ENCODE measurements at regions not wholly inside any gene's neighbourhood (a gene's known extent, or its start where the extent isn't known, plus 50 kb on each side); places are given as distances from the start of the nearest gene placed in this dataset.
"Not testable (repeated sequence)": the region's sequence is repeated elsewhere in the genome, so short reads cannot be mapped to it uniquely, and the experiment has no call there.

DNA sequence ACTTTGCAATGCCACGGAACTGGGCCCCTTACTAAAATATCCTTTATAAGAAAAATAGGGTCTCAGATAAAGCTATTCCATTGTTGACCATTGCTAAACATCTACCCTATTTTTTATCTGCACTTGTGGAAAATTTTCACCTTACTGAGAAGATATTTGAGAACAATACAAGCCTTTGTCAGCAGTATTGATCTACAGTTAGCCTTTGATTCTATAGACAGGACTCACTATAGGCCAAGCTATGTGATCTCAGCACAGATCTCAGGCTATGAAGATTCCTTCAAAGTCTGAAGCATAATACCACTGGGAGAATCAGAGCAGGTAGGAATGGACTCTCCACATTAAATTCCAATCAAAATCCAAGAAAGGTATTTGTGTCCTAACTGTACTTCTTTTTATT, 1099.7 kb downstream of the DIAPH3 start:
- no peaks in the 10 kb centered on the region for H4K20me1 ChIP-seq (ENCODE audit: insufficient read depth, low read length, poor library complexity, severe bottlenecking)
- no peaks in the 10 kb centered on the region for H3K4me1 ChIP-seq (ENCODE audit: insufficient read depth, low read length, poor library complexity, severe bottlenecking)
- no peak for TF ChIP-seq EZH2phosphoT487 (IDR thresholded peaks at IDR 0.05; ENCODE audit: borderline replicate concordance)
- TF ChIP-seq, protein P1, sequence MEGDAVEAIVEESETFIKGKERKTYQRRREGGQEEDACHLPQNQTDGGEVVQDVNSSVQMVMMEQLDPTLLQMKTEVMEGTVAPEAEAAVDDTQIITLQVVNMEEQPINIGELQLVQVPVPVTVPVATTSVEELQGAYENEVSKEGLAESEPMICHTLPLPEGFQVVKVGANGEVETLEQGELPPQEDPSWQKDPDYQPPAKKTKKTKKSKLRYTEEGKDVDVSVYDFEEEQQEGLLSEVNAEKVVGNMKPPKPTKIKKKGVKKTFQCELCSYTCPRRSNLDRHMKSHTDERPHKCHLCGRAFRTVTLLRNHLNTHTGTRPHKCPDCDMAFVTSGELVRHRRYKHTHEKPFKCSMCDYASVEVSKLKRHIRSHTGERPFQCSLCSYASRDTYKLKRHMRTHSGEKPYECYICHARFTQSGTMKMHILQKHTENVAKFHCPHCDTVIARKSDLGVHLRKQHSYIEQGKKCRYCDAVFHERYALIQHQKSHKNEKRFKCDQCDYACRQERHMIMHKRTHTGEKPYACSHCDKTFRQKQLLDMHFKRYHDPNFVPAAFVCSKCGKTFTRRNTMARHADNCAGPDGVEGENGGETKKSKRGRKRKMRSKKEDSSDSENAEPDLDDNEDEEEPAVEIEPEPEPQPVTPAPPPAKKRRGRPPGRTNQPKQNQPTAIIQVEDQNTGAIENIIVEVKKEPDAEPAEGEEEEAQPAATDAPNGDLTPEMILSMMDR (conservative IDR thresholded peaks at IDR 0.05; ENCODE audit: low read length) = no peak
- no peak overlapping the region for H2AFZ ChIP-seq (ENCODE audit: low read length)
- no peaks in the 10 kb centered on the region for H3K9me2 ChIP-seq (replicated peaks; ENCODE audit: low read depth, low read length)
- H3K36me3 ChIP-seq (ENCODE audit: insufficient read depth, low read length) = no peaks in the 10 kb centered on the region
- no peak overlapping the region for H3K9ac ChIP-seq (ENCODE audit: low read depth, low read length, poor library complexity, severe bottlenecking)
- no peaks in the 10 kb centered on the region for H3F3A ChIP-seq (ENCODE audit: low read depth)
- no peaks in the 10 kb centered on the region for H3K27me3 ChIP-seq (ENCODE audit: insufficient read depth, low read length, poor library complexity, severe bottlenecking)
- no peak overlapping the region for H3K4me3 ChIP-seq (ENCODE audit: low read length, poor library complexity, severe bottlenecking)
- H3K9me3 ChIP-seq (ENCODE audit: insufficient read depth, low read depth, low read length) = no peaks in the 10 kb centered on the region
- no peaks in the 10 kb centered on the region for H3K79me2 ChIP-seq (ENCODE audit: insufficient read depth, low read length)
- no peak overlapping the region for H3K4me2 ChIP-seq (ENCODE audit: low read depth, low read length, poor library complexity, severe bottlenecking)

DNA sequence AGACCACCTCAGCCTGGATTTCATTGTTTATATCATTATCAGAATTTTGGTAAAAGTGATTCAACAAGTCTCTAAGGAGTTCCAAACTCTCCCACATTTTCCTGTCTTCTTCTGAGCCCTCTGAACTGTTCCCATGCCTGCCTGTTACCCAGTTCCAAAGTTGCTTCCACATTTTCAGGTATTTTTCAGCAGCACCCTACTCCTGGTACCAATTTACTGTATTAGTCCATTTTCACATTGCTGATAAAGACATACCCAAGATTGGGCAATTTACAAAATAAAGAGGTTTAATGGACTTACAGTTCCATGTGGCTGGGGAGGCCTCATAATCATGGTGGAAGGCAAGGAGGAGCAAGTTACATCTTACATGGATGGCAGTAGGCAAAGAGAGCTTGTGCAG, 1087.3 kb downstream of the DIAPH3 start:
- H3F3A ChIP-seq (ENCODE audit: low read depth); H3K4me3 ChIP-seq (ENCODE audit: low read length, poor library complexity, severe bottlenecking); H3K9me2 ChIP-seq (replicated peaks; ENCODE audit: low read depth, low read length); H3K9ac ChIP-seq (ENCODE audit: low read depth, low read length, poor library complexity, severe bottlenecking); H2AFZ ChIP-seq (ENCODE audit: low read length); H3K9me3 ChIP-seq (ENCODE audit: insufficient read depth, low read depth, low read length); H4K20me1 ChIP-seq (ENCODE audit: insufficient read depth, low read length, poor library complexity, severe bottlenecking); H3K4me2 ChIP-seq (ENCODE audit: low read depth, low read length, poor library complexity, severe bottlenecking); H3K36me3 ChIP-seq (ENCODE audit: insufficient read depth, low read length); H3K4me1 ChIP-seq (ENCODE audit: insufficient read depth, low read length, poor library complexity, severe bottlenecking); H3K27me3 ChIP-seq (ENCODE audit: insufficient read depth, low read length, poor library complexity, severe bottlenecking); H3K79me2 ChIP-seq (ENCODE audit: insufficient read depth, low read length): not testable (repeated sequence)

DNA sequence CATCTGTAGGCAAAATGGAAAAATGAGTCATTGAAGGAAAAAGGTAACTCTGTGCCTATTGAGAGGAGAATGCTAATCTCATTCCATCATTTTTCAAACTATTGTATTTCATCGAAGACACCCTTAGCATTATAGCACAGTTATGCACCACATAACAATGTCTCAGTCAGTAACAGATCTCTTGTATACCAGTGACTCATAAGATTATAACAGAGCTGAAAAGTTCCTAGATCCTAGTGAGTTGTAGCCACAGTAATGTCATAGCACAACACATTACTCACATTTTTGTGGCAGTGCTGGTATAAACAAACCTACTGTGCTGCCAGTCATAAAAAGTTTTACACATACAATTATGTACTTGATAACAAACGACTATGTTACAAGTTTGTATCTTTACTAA, 1077.6 kb downstream of the DIAPH3 start:
- TF ChIP-seq, protein P1 (conservative IDR thresholded peaks at IDR 0.05; ENCODE audit: low read length) = no peak
- TF ChIP-seq EZH2phosphoT487 (IDR thresholded peaks at IDR 0.05; ENCODE audit: borderline replicate concordance) = no peak
- no peaks in the 10 kb centered on the region for H3K27me3 ChIP-seq (ENCODE audit: insufficient read depth, low read length, poor library complexity, severe bottlenecking)
- H3K4me3 ChIP-seq (ENCODE audit: low read length, poor library complexity, severe bottlenecking) = no peak overlapping the region
- H3K9ac ChIP-seq (ENCODE audit: low read depth, low read length, poor library complexity, severe bottlenecking) = no peak overlapping the region
- no peaks in the 10 kb centered on the region for H3K9me2 ChIP-seq (replicated peaks; ENCODE audit: low read depth, low read length)
- no peak overlapping the region for H3K4me2 ChIP-seq (ENCODE audit: low read depth, low read length, poor library complexity, severe bottlenecking)
- H3K4me1 ChIP-seq (ENCODE audit: insufficient read depth, low read length, poor library complexity, severe bottlenecking) = no peaks in the 10 kb centered on the region
- H3F3A ChIP-seq (ENCODE audit: low read depth) = no peaks in the 10 kb centered on the region
- no peak overlapping the region for H2AFZ ChIP-seq (ENCODE audit: low read length)
- no peaks in the 10 kb centered on the region for H3K9me3 ChIP-seq (ENCODE audit: insufficient read depth, low read depth, low read length)
- H3K79me2 ChIP-seq (ENCODE audit: insufficient read depth, low read length) = no peaks in the 10 kb centered on the region
- H3K36me3 ChIP-seq (ENCODE audit: insufficient read depth, low read length) = no peaks in the 10 kb centered on the region
- H4K20me1 ChIP-seq (ENCODE audit: insufficient read depth, low read length, poor library complexity, severe bottlenecking) = no peaks in the 10 kb centered on the region

DNA sequence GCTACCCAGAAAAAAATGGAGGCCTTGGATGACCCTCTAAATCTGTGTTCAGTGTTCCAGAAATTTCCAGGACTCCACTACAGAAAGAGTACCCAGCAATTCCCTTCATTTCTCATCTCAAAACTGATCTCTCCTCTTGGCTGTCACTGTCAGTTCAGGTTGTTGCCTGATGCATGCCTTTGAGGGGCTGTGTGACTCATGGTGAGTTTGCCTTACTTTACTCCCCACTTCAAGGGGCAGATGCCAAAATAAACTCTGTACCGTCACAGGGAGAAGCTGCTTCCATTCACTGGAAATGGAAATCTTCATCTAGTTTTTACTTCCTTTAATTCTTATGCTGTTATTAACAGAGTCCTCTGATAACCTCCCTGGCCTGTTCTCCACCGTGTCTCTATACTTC, 1075.0 kb downstream of the DIAPH3 start:
- Histone ChIP-seq H3K27me3 (ENCODE audit: insufficient read depth, low read length, poor library complexity, severe bottlenecking) (no peaks in the 10 kb centered on the region), H3K9me2 (replicated peaks; ENCODE audit: low read depth, low read length) (no peaks in the 10 kb centered on the region), H3K36me3 (ENCODE audit: insufficient read depth, low read length) (no peaks in the 10 kb centered on the region), H2AFZ (ENCODE audit: low read length) (no peak overlapping the region), H3K79me2 (ENCODE audit: insufficient read depth, low read length) (no peaks in the 10 kb centered on the region), H3K4me3 (ENCODE audit: low read length, poor library complexity, severe bottlenecking) (no peak overlapping the region), H3K9ac (ENCODE audit: low read depth, low read length, poor library complexity, severe bottlenecking) (no peak overlapping the region), H3K4me1 (ENCODE audit: insufficient read depth, low read length, poor library complexity, severe bottlenecking) (no peaks in the 10 kb centered on the region), H3K4me2 (ENCODE audit: low read depth, low read length, poor library complexity, severe bottlenecking) (no peak overlapping the region), H3F3A (ENCODE audit: low read depth) (no peaks in the 10 kb centered on the region), H3K9me3 (ENCODE audit: insufficient read depth, low read depth, low read length) (no peaks in the 10 kb centered on the region), H4K20me1 (ENCODE audit: insufficient read depth, low read length, poor library complexity, severe bottlenecking) (no peaks in the 10 kb centered on the region)
- TF ChIP-seq EZH2phosphoT487 (IDR thresholded peaks at IDR 0.05; ENCODE audit: borderline replicate concordance) = no peak
- TF ChIP-seq, protein P1 (conservative IDR thresholded peaks at IDR 0.05; ENCODE audit: low read length) = no peak
